Renal pelvis (tissue), 1 donor: ENCODE measurements at regions not wholly inside any gene's neighbourhood (a gene's known extent, or its start where the extent isn't known, plus 50 kb on each side); places are given as distances from the start of the nearest gene placed in this dataset.

ENCODE experiments used
- DNase-seq: peaks from one replicate; pipeline ENCODE4 v3.0.0-alpha.2; 2013

DNA sequence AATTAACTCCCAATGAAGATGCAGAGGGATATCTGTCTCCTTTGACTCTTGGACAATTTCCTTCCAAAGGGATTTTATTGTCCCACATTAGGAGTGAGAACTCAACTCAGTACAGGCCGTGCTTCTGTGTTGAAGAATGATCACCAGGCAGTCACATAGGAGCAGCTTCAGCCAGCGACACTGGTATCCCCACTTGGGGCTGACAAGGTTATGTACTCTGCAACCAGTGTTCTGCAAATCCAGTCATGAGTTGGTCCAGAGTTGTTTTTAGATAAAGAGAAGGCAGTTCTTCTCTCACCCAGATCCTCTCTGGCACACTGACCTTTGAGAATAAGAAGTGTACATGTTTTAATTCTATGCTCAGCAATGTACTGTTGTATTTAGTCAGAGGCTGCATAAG is 415.8 kb downstream of the SETD4 start:
- DNase-seq = no peak

DNA sequence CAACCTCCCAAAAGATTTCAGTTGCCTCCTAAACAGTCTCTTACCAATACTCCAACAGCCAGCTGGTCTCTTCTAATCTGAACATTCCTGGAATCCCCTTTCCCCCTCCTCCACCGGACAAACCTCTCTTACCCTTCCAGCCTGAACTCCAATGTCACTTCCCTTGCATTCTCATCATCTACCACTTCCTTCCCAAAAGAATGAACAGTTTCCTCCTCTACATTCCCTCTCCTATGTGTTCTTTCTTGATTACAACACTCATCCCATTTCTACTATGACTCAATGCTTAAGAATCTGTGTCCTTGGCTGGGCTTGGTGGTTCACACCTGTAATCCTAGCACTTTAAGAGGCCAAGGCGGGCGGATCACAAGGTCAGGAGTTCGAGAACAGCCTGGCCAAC is 417.1 kb downstream of the SETD4 start:
- DNase-seq = no peak

DNA sequence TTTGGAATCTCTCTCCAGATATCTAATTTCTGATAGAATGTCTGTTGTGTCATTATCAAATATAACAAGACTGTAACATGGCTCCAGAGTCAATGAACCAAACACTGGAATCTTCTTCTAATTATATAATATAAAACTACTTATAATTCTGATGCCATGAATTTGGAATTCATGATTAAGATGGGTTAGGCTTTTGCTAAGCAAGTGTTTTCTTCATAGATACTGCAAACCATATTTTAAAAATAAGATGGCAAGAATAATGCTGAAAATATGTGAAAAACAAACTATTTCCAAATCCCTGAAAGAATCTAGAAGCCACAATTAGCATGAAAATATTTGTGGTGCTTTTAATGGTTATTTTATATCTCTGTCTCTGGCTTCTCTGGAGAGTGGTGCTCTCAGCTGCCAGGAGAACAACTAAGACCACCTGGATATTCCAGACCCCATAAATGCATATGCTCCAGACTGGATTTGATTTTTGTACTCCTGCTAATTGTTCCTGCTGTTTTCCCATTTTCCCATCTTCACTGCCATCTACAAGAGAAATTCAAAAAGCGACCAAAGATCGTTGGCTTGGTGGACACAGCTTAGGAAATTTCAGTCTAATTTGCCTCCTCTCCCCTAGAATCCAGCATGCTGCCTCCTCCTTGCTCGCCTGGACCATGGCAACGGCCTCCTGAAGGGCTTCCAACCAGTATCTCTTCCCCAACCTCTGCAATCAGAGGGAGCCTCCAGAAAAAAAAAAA is 418.9 kb downstream of the SETD4 start:
- no peak for DNase-seq

DNA sequence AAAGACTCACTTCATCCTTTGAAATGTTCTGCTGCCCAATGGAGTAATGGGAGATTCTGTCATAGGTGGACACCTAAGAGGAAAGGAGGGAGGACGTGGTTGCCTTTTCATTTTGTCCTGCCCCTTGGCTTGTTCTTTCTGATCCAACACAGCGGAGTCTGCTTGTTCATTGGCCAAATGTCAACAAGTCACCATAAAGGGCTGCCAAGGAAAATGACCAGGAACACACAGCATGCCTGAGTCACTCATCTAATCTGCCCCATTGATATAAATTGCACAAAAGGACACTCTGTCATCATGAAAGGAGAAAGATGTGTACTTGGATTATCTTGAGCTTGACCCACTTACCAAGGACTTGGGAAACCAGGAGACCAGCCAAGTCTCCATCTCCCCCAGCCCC is 422.9 kb downstream of the SETD4 start:
- no peak for DNase-seq

DNA sequence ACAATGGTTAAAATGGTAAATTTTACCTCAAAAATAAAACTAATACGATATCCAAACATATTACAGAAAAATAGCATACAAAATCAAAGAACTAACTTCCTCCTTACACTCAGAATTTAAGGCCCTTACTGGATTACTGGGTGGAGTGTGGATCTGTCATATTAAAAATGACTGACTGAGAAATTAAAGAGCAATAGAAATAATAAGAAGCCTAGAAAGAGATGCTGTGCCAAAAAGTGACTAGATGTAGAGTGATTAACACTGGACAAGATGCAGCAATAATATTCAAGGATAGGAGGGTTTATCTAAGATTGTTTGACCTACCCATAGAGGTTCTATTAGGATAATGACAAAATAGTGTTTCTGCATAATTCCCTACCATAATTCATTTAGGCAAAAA is 424.3 kb downstream of the SETD4 start:
- no peak for DNase-seq

DNA sequence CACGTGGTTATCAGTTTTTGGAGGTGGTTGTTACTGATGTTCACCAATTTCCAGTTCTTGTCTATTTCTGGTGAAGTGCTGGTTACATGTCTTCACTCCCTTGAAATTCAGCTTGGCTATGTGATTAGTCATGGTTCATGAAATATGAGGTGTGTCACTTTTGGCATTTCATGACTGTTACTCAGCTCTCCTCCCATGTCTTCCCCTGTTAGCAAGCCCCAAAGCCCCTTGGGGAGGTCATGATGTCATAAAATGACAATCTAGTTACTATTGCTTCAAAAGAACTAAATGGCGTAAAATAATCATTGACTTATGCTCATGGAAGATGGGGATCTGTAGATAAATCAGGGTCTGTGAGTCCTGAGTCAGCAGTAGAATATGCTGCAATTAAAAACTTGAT is 425.1 kb downstream of the SETD4 start:
- DNase-seq = no peak

DNA sequence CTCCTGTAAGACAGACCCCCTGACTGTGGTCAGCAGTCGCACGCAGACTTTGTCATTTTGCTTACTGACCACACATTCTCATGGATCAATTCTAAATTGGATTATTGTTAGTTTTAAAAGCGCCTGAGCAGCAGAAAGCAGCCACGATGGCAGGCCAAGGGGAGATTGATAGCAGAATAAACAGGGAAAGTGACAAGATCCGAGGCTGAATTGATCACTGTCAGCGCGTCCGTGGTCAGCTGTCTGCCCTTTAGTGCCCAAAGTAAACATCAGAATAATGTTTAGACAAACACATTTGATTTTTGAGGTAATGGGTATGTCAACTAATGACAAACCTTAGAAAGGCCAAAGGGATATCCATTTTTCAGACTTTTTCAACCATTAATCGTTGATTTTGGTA is 426.8 kb downstream of the SETD4 start:
- DNase-seq = no peak

DNA sequence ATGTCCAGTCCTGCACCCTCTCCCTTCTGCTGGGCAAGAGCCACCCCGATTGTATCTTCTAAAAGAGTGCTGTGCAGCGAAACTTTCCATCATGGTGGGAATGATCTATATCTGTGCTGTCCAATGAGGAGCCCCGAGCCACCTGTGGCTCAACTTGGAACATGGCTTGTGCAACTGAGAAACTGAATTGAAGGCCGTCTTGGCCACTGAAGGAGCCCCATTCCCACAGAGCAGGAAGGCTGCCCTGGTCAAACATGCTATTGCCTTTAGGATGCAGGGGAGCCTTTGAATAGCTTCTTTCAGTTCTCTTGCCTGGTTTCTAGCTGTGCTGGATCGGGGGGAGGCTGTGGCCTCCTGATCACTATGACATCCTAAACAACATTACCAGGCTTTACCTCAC is 427.6 kb downstream of the SETD4 start:
- DNase-seq = no peak

DNA sequence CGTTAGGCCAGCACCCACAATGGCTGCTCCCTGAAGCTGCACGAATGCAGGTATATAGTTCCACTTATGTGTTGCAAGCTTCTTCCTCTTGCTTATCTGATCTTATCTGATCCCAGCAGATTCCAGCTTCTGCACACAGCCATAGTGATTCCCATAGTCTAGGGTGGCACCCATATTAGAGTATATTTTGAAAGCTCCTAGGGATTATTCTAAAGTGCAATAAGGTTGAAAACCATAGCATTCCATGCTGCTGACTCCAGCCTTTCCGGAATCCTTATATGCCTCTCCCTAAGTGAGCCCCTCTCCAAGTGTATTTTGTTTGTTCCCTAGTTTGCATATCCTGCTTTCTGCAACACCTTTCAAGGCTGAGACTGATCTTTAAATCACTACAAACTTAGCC is 432.0 kb downstream of the SETD4 start:
- no peak for DNase-seq

DNA sequence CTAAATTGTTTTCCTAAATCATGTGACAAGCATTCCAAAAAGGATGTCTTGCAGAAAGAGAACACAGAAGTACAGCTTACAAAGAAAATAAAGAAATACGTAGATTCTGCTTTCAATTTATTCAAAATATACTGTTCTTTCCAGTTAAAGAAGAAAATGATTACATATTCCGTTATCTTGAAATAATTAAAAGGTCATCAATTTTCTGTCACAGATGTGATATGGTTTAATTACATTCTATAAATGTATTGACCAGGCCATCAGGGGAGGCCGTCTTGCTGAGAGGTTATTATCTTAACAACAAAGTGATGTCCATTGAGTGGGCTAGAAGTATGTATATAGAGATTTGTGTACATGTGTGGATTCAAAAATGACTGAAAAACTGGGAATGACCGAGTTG is 432.9 kb downstream of the SETD4 start:
- no peak for DNase-seq

DNA sequence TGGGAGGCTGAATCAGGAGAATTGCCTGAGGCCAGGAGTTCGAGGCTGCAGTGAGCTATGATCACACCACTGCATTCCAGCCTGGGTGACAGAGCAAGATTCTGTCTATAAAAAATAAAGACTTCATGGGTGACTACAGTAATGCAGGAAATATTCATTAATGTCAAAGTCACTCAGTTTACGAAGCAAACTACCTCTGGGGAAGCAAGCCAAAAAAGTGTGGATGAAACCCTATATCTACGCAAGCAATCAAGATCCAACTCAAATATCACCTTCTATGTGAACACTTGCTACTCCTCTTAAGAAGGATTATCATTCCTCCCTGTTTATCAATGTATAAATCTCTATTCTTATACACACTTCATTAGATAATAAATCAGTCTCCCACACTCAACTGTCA is 434.8 kb downstream of the SETD4 start:
- DNase-seq = no peak

DNA sequence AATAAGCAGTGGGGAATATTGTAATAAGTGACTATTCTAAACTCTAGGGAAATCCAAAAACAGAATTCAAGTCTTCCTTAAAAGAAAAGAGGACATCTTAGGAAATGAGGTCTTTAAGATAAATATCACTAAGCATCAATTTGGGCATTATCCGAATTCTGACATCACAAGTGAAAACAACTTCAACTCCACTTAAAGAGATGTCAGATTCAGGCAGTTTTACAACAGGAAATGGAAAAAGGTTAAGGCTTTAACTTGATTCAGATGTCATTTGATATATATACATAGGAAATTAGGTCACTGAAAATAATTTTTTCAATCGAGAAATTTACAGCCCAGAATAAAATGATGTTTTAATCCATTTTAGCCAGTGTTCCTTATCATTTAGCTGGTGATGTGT is 435.4 kb downstream of the SETD4 start:
- DNase-seq = no peak

DNA sequence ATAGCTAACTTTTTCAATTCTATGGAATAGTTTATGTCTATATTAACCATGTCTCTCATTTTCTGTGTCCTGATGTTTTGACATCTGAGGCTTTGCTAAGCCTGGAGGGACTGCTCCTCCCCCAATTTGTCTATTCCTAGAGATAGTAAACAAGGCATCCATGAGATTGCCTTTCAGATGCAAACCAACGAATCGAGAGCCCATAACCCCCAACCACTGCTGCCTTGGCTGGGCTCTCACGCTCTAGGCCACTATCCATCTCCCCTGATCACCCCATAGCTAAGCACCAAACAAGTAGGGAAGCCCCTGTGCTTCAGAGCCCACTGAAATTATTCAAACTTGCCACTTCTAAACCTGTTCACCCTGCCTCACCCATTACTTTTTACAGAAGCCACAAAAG is 437.7 kb downstream of the SETD4 start:
- DNase-seq = no peak

DNA sequence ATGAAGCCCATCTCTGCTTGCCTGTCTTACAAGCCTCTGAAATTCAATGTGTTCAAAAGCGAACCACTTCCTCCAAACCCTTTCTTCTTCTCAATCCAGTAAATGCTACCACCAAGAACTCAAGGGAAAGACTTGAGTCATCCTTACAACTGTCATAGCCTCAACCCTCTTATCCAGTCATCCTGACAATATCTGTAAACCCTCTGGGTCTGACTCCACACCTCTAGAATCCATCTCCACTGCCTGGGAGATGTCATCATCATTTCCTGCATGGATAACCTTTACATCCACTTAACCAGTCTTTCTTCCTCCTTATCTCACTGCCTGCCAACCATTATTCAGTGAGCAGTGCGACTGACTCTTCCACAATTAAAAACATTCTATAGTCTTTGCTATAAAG is 441.1 kb downstream of the SETD4 start:
- DNase-seq = no peak

DNA sequence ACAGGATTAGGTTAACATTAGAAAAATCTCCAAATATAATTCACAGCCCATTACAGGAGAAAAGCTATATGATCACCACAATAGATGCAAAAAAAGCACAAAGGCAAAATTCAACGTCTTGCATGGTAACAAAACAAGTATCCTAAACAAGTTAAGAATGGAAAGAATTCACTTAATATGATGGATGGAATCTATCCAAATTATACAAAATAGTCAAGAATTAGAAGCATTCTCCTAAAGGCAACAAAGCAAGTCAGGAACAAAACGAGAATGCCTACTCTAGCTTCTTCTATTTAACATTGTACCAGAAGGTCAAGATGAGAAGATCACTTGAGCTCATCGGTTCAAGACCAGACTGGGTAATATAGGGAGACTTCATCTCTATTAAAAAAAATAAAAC is 442.8 kb downstream of the SETD4 start:
- no peak for DNase-seq

DNA sequence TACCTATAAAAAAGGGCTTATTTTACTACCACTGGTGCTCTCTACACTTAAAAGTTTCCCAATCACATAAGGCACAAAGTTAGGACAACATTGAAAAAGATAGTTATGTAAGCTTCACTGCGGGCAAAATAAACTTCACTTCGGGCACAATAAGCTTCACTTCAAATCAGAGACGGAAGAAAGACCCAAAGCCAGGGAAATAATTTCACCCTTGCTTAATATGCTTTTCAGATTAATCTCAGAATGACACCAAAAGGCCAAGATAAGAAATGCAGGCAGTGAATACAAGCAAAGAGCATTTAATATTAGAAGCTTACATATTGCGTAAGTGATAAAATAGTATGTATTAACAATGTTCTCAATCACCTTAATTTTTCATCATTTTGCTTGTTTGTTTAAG is 444.2 kb downstream of the SETD4 start:
- peak; percentile 4 for DNase-seq

DNA sequence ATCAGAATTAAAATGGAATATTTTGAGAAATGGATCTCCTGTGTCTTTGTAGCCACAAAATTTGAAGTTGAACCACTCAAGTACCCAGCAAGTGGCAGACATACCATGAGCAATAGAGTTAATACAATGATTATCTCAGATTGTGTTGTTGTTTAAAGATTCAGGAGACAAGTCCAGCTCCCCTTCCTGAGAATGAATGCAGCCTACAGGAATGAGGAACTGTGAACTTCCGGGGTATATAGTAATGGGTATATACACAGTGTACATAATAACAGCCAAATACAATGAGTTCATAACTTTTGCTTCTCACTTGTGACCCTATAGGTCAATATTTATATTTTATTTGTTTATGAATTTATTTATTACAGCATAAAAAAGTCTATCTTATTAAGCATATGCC is 445.0 kb downstream of the SETD4 start:
- DNase-seq = no peak

DNA sequence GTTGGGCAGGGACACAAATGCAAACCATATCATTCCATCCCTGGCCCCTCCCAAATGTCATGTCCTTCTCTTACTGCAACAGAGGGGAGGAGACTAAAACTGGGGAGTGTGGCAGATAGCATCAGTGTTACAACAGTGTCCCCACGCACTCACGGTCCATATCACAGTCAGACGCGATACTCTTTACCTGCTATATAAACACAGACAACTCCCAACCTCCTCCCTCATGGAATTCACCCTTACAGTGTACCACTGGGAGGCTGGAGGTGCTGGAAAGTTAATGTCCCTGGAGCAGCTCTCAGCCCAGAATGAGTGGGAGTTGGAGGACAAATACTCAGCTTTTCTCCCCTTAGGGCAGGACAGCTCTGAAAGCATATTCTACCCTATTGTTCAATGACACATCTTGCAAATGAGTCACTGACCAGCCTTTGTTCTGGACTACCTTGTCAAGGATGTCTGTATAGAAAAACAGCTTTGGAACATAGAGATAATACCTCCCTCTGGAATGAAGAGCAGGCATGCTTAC is 445.9 kb downstream of the SETD4 start:
- peak; percentile 5 for DNase-seq

DNA sequence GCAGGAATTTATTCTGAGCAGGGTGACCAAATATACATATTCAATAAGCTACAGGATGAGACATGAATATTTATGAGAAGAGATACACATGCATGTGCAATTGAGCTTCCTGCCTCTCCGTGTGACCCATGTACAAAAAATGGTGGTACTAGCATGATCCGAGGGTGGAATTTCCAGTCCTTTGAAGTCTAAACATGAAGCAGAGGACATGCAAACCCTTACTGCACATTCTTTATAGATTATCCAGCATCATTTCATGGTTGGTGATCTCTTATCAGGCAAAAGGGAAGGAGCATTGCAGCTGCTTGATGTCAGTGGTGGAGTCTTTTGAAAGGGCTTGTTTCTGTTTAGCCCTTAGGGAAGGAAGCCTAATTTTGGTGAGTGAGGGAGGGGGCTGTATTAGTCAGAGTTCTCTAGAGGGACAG is 448.6 kb downstream of the SETD4 start:
- no peak for DNase-seq

DNA sequence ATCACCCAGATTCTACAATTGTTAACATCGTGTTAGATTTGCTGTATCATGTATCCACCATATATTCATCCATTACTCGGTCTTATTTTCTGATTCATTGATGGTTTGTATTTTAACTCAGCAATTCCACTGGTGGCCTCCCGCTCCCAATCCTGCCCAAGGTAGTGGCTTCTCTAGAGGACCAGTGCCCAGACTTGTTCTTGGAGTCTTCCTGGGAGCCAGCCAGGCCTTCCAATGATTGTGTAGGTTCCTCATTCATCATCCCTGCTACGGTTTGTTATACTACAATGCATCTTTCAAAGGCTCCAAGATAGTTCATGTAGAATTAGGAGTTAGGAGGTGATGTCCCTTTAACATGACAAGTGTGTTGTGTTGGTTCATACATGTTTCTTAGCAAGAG is 451.1 kb downstream of the SETD4 start:
- no peak for DNase-seq

DNA sequence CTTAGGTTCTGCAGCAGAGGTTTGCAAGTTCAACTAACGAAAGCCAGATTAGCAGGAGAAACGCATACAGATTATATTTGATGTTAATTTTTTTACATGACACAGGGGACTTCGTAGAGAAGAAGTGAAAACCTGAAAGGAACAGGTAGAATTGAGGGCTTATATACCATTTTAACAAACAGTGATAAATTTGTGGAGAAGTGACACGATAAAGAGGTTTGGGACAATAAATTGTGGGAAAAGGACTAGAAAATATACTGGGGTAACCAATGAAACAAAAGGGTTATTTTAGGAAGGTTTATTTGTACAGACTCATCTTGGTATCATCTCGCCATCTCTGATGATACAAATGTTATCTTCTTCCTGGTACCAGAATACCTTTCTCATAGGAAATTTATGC is 452.9 kb downstream of the SETD4 start:
- DNase-seq = no peak

DNA sequence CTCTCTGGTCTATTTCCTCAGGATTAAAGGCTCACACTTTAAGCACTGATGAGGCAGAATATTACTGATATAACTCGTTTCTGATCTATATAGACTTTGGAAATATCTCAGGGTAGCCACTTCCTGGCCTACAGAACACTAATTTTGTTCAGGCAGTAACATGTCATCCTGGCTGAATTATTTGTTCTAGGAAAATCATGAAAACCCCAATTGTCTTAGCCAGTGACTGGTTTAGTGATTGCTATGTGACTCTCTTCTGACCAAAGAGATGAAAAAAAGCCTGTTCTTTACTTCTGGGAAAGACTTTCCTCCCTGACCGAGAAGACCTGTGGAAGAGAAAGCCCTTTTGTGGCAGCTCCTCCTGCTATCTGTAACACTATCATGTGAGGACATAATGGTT is 453.7 kb downstream of the SETD4 start:
- no peak for DNase-seq

DNA sequence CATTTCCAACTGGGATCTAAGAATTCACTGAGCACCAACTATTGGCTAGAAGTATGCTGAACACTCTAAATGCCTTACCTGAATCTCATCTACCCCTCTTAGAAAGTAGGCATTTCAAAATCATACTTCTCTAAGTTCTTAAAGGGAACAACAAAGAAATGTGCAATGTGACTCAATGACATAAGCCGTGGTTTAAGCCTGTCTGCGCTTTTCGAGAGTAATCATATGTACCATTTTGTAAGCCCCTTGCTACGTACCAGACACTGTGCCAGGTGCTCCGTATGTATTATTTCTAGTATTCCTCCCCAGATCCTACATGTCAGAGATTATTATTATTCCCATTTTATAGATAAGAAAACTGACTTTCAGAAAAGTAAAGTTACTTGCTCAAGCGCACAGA is 454.2 kb downstream of the SETD4 start:
- no peak for DNase-seq

DNA sequence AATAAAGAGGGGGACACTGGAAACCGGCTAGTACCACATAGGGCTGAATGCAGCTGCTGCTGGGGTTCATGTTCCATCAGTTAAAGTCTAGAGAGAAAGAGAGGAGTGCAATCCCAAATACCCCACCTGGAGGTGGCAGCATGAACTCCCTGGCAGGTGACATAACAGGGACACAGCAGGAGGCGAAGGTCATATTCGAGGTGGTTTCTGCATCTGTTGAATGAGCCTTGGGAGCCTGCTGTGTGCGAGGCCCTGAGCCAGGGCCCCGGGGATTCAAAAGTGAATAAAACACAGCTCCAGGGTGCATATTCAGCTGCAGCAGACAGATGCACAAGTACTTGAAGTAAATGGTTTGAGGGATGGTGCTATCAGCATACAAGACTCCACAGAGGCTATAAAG is 456.8 kb downstream of the SETD4 start:
- DNase-seq = no peak
